Panc1 (cell line): ENCODE measurements at regions not wholly inside any gene's neighbourhood (a gene's known extent, or its start where the extent isn't known, plus 50 kb on each side); places are given as distances from the start of the nearest gene placed in this dataset.

Source experiments
- ATAC-seq: fragments of 200-7000 bp; cut with Tn5 transposase; 2 replicates; pipeline ENCODE4 v1.9.1; 2020; ENCODE audit warnings: mild to moderate bottlenecking, moderate library complexity
- BruUV-seq: library from RNA; stranded (reverse); fragments of 400-500 nt; replicated peaks from 2 replicates; lab custom pipeline; 2021; lab: Mats Ljungman, UMichigan
- CTCF ChIA-PET: fragments of 300-600 bp; sonication (Branson Sonifier 250); formaldehyde crosslinking; loops from one replicate; lab custom pipeline; 2022; ENCODE audit warnings: antibody characterized with exemption; lab: Charles Lee
- POLR2A ChIA-PET: fragments of 300-600 bp; sonication (Branson Sonifier 250); formaldehyde crosslinking; loops from one replicate; lab custom pipeline; 2022; ENCODE audit warnings: antibody characterized with exemption; lab: Charles Lee
- DNase-seq: peaks from one replicate; pipeline ENCODE4 v3.0.0-alpha.2; 2010; ENCODE audit warnings: low read depth, low spot score
- H3K27ac ChIP-seq: 2 replicates; pipeline ENCODE4 v1.5.1; 2011; ENCODE audit warnings: mild to moderate bottlenecking, low read length, inconsistent platforms
- H3K27me3 ChIP-seq: fragments of 200-500 bp; sonication (Bioruptor generic); 2 replicates; pipeline ENCODE4 v1.6.0; 2014; ENCODE audit warnings: low read length, inconsistent platforms; ENCODE audit not compliant: control insufficient read depth, insufficient read depth
- H3K36me3 ChIP-seq: fragments of 200-500 bp; sonication (Bioruptor generic); 2 replicates; pipeline ENCODE4 v1.5.1; 2014; ENCODE audit warnings: inconsistent platforms, mild to moderate bottlenecking, low read length, moderate library complexity; ENCODE audit not compliant: control insufficient read depth, insufficient read depth
- H3K4me1 ChIP-seq: 2 replicates; pipeline ENCODE4 v1.5.1; 2011; ENCODE audit warnings: inconsistent platforms, mild to moderate bottlenecking, low read length, moderate library complexity; ENCODE audit not compliant: control insufficient read depth, insufficient read depth
- H3K4me3 ChIP-seq, 2 experiments: 2 replicates each; pipeline ENCODE4 v1.5.1; 2011 to 2012; ENCODE audit warnings: low read depth in 2 of 2, low read length in 2 of 2, mild to moderate bottlenecking in 2 of 2, inconsistent platforms in 1 of 2, moderate library complexity in 1 of 2
- H3K9me3 ChIP-seq: fragments of 200-500 bp; sonication (Bioruptor generic); 2 replicates; pipeline ENCODE4 v1.5.1; 2014; ENCODE audit warnings: low read depth, mild to moderate bottlenecking, inconsistent platforms, low read length, moderate library complexity; ENCODE audit not compliant: control insufficient read depth, insufficient read depth
- POLR2AphosphoS5 ChIP-seq: IDR thresholded peaks from 2 replicates; pipeline ENCODE4 v1.6.1; 2012; ENCODE audit warnings: mild to moderate bottlenecking, low read depth, low read length, moderate library complexity
- SIN3A ChIP-seq: IDR thresholded peaks from 2 replicates; pipeline ENCODE4 v1.6.1; 2012; ENCODE audit warnings: low read depth, mild to moderate bottlenecking, low read length, moderate library complexity, borderline replicate concordance; ENCODE audit not compliant: insufficient read depth
- TCF7L2 ChIP-seq: IDR thresholded peaks from 2 replicates; pipeline ENCODE4 v1.6.1; 2011; ENCODE audit warnings: mild to moderate bottlenecking, low read depth, low read length, inconsistent platforms
- in situ Hi-C: cut with HindIII; loops from 2 replicates; pipeline ENCODE4 v1.10.0; 2016; ENCODE audit warnings: low sequenced_read_pairs, low pct_unique_long_range_greater_than_20kb
- intact Hi-C: fragments of 100-400 bp; cut with micrococcal nuclease; formaldehyde crosslinking; loops from one replicate; pipeline ENCODE4 v1.10.0; 2022; ENCODE audit not compliant: unreplicated experiment
- TF ChIP-seq, protein P1 (sequence below): fragments of 450-650 bp; IDR thresholded peaks from 2 replicates; pipeline ENCODE4 v1.5.1; 2017; ENCODE audit warnings: mild to moderate bottlenecking
- TF ChIP-seq, protein P2 (sequence below), 2 experiments: IDR thresholded peaks; 2 replicates each; pipeline ENCODE4 v1.6.1; 2011 to 2012; ENCODE audit warnings: low read depth in 2 of 2, control low read depth in 1 of 2, low read length in 1 of 2, mild to moderate bottlenecking in 1 of 2, moderate library complexity in 1 of 2; ENCODE audit not compliant: insufficient read depth in 1 of 2

DNA sequence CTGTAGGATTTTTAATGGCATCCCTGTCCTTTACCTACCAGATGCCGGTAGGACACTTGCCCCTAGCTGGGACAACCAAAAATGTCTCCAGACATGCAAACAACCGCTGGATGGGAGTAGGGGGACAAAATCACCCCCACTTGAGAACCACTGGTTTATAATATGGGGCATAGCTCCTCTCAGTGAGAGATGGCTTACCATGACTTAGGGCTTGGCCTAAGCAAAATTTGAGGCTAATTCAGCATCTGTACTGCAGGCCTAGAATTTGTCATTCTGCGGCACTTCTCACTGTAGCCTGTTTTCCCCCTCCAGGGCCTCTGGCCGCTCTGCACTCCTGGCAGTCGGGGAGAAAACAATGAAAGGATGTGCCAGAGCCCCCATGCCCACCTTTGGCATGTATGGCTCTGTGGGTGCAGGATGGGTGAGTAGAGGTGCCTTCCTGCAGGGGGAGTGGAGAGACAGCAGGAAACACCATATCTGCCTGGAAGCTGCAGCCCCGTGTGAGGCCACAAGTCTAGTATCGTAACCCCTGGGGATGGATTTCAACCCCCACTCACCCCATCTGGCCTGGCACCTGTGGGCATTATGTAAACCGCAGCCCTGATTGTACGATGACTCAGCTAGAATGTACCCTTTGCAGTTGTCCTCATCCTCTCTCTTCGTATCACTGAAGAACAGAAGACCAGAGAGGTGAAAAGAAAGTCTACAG is 268.1 kb downstream of the SOX9 start:
- Histone ChIP-seq H3K27me3 (no peaks in the 10 kb centered on the region), H3K9me3 (no peaks in the 10 kb centered on the region), H3K27ac (peak overlapping the region; percentile 37), H3K4me1 (peaks cover 68% of the 10 kb centered on the region), H3K36me3 (no peaks in the 10 kb centered on the region), H3K4me3 (no peak overlapping the region)
- in situ Hi-C loops: no loop called here
- DNase-seq (no peak), ATAC-seq (no peak)
- BruUV-seq: no TSS peak
- intact Hi-C loops: no loop called here
- POLR2A ChIA-PET: no interaction called here
- CTCF ChIA-PET: interaction anchor here (0.6 kb wide), 1 partner anchor 16 kb away, joined by 5 read pairs; no protein-coding TSS in a partner anchor
- TF ChIP-seq, protein P1, sequence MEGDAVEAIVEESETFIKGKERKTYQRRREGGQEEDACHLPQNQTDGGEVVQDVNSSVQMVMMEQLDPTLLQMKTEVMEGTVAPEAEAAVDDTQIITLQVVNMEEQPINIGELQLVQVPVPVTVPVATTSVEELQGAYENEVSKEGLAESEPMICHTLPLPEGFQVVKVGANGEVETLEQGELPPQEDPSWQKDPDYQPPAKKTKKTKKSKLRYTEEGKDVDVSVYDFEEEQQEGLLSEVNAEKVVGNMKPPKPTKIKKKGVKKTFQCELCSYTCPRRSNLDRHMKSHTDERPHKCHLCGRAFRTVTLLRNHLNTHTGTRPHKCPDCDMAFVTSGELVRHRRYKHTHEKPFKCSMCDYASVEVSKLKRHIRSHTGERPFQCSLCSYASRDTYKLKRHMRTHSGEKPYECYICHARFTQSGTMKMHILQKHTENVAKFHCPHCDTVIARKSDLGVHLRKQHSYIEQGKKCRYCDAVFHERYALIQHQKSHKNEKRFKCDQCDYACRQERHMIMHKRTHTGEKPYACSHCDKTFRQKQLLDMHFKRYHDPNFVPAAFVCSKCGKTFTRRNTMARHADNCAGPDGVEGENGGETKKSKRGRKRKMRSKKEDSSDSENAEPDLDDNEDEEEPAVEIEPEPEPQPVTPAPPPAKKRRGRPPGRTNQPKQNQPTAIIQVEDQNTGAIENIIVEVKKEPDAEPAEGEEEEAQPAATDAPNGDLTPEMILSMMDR: no peak
- TF ChIP-seq TCF7L2 (no peak), SIN3A (no peak), POLR2AphosphoS5 (no peak)
- TF ChIP-seq, protein P2, sequence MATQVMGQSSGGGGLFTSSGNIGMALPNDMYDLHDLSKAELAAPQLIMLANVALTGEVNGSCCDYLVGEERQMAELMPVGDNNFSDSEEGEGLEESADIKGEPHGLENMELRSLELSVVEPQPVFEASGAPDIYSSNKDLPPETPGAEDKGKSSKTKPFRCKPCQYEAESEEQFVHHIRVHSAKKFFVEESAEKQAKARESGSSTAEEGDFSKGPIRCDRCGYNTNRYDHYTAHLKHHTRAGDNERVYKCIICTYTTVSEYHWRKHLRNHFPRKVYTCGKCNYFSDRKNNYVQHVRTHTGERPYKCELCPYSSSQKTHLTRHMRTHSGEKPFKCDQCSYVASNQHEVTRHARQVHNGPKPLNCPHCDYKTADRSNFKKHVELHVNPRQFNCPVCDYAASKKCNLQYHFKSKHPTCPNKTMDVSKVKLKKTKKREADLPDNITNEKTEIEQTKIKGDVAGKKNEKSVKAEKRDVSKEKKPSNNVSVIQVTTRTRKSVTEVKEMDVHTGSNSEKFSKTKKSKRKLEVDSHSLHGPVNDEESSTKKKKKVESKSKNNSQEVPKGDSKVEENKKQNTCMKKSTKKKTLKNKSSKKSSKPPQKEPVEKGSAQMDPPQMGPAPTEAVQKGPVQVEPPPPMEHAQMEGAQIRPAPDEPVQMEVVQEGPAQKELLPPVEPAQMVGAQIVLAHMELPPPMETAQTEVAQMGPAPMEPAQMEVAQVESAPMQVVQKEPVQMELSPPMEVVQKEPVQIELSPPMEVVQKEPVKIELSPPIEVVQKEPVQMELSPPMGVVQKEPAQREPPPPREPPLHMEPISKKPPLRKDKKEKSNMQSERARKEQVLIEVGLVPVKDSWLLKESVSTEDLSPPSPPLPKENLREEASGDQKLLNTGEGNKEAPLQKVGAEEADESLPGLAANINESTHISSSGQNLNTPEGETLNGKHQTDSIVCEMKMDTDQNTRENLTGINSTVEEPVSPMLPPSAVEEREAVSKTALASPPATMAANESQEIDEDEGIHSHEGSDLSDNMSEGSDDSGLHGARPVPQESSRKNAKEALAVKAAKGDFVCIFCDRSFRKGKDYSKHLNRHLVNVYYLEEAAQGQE (IDR thresholded peaks at IDR 0.05; ENCODE audit: insufficient read depth in 1 of 2, low read depth in 2 of 2, low read length in 1 of 2): no peak

DNA sequence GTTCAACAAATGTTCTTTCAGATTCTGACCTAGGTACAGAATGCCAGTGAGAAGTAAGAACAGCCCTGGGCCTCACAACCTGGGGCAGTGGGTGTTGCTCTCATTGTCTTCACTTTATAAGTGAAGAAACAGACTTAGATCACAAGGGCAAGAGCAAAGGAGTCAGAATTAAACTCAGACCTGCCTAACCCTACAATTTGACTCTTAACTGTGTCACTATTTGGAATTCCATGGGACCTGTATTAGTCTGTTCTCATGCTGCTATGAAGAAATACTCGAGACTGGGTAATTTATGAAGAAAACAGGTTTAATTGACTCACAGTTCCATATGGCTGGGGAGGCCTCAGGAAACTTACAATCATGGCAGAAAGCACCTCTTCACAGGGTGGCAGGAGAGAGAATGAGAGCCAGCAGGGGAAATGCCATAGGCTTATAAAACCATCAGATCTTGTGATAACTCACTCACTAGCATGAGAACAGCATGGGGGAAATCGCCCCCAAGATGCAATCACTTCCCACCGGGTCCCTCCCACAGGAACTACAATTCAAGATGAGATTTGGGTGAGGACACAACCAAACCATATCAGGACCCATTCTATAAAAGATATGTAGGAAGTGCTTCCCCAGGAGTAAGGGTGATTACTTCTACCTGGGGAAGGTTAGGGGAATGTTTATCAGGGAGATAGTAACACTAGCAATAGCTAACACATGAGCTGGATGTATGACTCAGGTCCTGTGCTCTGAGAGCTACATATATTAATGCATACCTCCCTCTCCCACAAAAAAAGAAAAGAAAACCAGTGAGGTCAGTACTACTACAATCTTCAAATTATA is 270.1 kb downstream of the SOX9 start:
- ChIA-PET POLR2A (interaction anchor here (0.8 kb wide), 1 partner anchor 7 kb away, joined by 3 read pairs; no protein-coding TSS in a partner anchor), CTCF (interaction anchor here (0.7 kb wide), 1 partner anchor 202 kb away, joined by 3 read pairs; no protein-coding TSS in a partner anchor)
- ATAC-seq (peak; percentile 47), DNase-seq (no peak)
- Histone ChIP-seq H3K27ac (peak overlapping the region; percentile 92), H3K4me3 (no peak overlapping the region), H3K9me3 (no peaks in the 10 kb centered on the region), H3K4me1 (peaks cover 82% of the 10 kb centered on the region), H3K27me3 (no peaks in the 10 kb centered on the region), H3K36me3 (no peaks in the 10 kb centered on the region)
- intact Hi-C loops (loop anchor here (10.0 kb wide), 1 partner anchor 266 kb away; the partner anchor contains the start of gene SOX9), in situ Hi-C loops (no loop called here)
- BruUV-seq: no TSS peak
- TF ChIP-seq, protein P2 (IDR thresholded peaks at IDR 0.05; ENCODE audit: insufficient read depth in 1 of 2, low read depth in 2 of 2, low read length in 1 of 2): no peak
- TF ChIP-seq SIN3A (no peak), TCF7L2 (no peak), POLR2AphosphoS5 (no peak)
- TF ChIP-seq, protein P1: no peak
